ENCODE measurements at regions not wholly inside any gene's neighbourhood (a gene's known extent, or its start where the extent isn't known, plus 50 kb on each side); places are given as distances from the start of the nearest gene placed in this dataset.
"Not testable (repeated sequence)": the region's sequence is repeated elsewhere in the genome, so short reads cannot be mapped to it uniquely, and the experiment has no call there.

DNA sequence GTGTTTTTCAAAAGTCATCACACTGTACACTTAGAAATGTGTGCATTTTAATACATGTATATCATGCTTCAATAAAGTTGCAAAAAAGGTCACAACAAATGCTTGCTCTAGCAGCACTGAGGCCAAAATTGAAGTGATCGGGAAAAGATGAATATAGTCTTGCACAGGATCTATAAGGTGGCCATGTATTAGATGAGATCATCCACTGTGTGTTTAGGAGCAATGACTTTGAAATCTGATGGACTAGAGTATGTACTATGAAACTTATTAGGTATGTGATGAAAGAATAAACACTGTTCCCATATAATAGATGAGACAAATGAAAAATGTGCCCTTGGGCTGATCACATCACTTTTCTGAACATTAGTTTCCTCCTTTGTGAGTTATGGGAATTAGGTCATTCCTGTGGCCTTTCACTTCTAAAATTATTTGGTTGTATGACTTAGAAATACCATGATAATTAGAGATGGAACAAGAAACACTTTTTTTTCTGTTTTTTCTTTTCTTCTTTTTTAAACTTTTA is 984.6 kb downstream of the ADGRL2 start:
- Mint-ChIP-seq H3K36me3 (no peaks in the 10 kb centered on the region), H3K4me1 (no peaks in the 10 kb centered on the region), H3K9me3 (no peaks in the 10 kb centered on the region), H3K4me3 (no peak overlapping the region), H3K27ac (no peak overlapping the region), H3K27me3 (no peaks in the 10 kb centered on the region)
- no peak for ATAC-seq

DNA sequence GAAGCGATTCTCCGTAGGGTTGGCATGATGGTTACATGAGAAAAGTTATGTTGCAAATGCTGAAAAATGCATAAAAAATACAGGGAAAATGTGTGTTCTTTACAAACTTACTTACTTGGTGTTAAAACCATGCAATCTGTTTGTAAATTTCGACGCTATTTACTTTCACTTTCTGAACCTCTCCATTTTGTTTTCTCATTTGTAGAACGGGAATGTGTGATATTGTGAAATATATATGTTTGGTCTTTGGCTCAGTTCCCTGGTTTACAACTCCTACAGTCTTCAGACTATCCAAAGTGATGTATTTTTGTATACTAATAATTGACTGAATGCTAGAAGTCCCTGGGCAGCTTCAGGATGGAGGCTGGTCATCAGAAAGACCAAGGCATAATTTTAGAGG is 982.3 kb downstream of the ADGRL2 start:
- Mint-ChIP-seq H3K27ac (no peak overlapping the region), H3K4me1 (no peaks in the 10 kb centered on the region), H3K36me3 (no peaks in the 10 kb centered on the region), H3K27me3 (no peaks in the 10 kb centered on the region), H3K9me3 (no peaks in the 10 kb centered on the region), H3K4me3 (no peak overlapping the region)
- ATAC-seq: no peak

DNA sequence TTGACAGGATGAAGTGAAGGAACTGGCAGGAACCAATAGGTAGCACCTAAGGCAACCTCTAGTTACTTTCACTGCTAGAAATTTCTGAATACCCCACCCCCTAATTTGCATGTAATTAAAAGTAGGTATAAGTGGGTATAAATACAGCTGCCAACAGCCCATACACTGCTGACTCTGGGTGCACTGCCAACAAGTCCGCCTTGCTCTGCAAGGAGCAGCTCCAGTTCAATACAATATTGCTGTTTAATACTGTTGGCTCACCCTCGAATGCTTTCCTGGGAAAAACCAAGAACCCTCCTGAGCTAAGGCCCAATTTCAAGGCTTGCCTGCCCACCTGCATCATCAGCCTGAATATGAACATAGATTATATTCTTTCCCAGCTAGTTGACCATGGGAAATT is 981.9 kb downstream of the ADGRL2 start:
- no peaks in the 10 kb centered on the region for H3K36me3 Mint-ChIP-seq
- H3K27ac Mint-ChIP-seq: no peak overlapping the region
- no peaks in the 10 kb centered on the region for H3K4me1 Mint-ChIP-seq
- no peaks in the 10 kb centered on the region for H3K9me3 Mint-ChIP-seq
- no peak overlapping the region for H3K4me3 Mint-ChIP-seq
- ATAC-seq: no peak
- H3K27me3 Mint-ChIP-seq: no peaks in the 10 kb centered on the region

DNA sequence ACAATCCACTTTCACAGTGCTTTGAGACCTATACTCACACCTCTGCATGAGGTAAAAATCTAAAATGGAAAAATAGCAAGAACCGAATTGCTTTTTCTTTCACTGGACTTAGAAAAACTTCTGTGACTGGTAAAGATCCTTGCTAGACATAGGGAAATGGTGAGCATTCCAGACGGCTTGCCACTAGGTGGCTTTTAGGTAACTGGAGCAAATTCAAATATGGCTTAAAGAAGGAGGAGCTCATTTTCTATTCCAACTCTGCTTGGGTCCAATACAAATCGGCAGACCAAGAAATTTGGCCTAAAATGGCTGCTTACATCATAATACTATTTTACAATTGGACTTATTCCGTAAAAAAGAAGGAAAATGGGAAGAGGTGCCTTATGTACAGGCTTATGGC is 977.9 kb downstream of the ADGRL2 start:
- Mint-ChIP-seq H3K36me3 (no peaks in the 10 kb centered on the region), H3K27ac (no peak overlapping the region), H3K27me3 (no peaks in the 10 kb centered on the region), H3K4me3 (no peak overlapping the region), H3K4me1 (no peaks in the 10 kb centered on the region), H3K9me3 (peaks cover 5% of the 10 kb centered on the region)
- no peak for ATAC-seq

DNA sequence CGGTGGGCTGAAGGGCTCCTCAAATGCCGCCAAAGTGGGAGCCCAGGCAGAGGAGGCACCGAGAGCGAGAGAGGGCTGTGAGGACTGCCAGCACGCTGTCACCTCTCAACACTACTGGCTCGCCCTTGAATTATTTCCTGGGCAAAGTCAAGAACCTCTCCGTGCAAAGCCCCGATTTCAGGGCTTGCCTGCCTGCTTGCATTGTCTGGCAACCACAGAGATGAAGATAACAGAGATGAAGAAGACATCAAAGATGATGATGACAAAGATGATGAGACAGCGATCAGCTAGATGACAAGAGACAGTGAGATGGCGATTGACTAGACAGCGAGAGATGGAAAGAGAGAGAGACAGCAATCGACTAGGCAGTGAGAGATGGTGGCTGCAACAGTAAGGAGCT is 976.5 kb downstream of the ADGRL2 start:
- H3K36me3 Mint-ChIP-seq: no peaks in the 10 kb centered on the region
- H3K27ac Mint-ChIP-seq: no peak overlapping the region
- no peak overlapping the region for H3K4me3 Mint-ChIP-seq
- no peak for ATAC-seq
- H3K9me3 Mint-ChIP-seq: peaks cover 5% of the 10 kb centered on the region
- H3K27me3 Mint-ChIP-seq: no peaks in the 10 kb centered on the region
- no peaks in the 10 kb centered on the region for H3K4me1 Mint-ChIP-seq

DNA sequence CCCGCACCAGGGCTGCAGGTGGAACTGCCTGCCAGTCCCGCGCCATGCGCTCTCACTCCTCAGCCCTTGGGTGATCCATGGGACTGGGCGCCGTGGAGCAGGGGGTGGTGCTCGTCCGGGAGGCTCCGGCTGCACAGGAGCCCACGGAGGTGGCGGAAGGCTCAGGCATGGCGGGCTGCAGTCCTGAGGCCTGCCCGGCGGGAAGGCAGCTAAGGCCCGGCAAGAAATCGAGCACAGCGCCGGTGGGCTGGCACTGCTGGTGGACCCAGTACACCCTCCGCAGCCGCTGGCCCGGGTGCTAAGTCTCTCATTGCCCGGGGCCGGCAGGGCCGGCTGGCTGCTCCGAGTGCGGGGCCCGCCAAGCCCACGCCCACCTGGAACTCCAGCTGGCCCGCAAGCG is 976.0 kb downstream of the ADGRL2 start:
- not testable (repeated sequence) for H3K36me3 Mint-ChIP-seq, H3K27ac Mint-ChIP-seq, H3K9me3 Mint-ChIP-seq, H3K27me3 Mint-ChIP-seq, ATAC-seq, H3K4me1 Mint-ChIP-seq, H3K4me3 Mint-ChIP-seq

DNA sequence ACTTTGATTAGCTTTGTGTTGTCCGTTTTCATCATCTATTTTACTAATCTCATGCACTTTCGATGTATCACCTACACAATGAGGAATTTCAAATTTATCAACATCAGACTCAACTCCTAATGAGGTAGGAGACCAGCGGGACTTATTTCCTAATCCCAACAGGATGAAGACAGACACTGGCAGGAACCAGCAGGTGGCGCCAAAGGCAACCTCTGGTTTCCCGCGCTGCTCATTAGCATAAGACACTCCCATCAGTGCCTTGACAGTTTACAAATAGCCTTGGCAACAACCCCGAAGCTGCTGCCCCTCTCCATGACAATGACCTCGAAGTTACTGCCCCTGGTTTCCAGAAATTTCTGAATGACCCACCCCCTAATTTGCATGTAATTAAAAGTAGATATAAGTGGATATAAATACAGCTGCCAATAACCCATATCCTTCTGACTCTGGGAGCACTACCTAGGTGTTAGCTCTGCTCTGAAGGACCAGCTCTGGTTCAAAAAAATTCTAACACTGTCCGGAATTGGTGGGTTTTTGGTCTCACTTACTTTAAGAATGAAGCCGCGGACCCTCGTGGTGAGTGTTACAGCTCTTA is 974.8 kb downstream of the ADGRL2 start:
- Mint-ChIP-seq H3K36me3 (no peaks in the 10 kb centered on the region), H3K4me3 (no peak overlapping the region), H3K27me3 (no peaks in the 10 kb centered on the region), H3K27ac (no peak overlapping the region), H3K9me3 (peaks cover 5% of the 10 kb centered on the region), H3K4me1 (no peaks in the 10 kb centered on the region)
- ATAC-seq: no peak

DNA sequence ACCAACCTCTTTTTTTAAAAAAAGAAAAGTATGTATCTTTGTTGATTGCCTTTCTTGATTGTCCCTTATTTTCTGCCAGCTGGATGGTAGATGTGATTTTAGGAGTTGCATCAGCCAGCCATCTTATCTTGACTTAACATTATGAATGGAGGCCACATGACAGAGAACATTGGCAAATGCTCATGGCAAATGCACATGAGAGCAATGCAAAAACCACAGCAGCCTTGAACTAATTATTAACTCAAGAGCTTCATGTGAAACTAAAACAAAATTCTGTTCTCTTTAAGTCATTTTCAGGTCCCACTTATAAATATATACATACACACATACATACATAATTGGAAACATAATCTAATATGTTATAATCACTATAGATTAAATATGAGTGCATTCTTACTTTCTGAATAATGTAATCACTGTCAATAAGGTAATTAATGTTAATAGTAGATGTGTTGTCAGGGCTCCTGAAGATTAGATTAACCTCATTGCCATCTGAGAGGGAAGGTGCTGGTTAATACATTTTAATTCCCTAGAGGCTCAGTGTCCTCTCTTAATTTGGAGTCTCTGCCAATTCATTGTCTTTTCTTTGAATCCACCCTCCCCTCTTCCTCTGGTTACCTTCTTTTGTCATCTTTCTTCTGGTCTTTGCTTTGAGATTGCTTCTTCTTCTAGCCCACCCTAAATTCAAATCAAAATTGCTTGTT is 962.2 kb downstream of the ADGRL2 start:
- H3K4me1 Mint-ChIP-seq: no peaks in the 10 kb centered on the region
- H3K27ac Mint-ChIP-seq: no peak overlapping the region
- no peaks in the 10 kb centered on the region for H3K27me3 Mint-ChIP-seq
- no peak overlapping the region for H3K4me3 Mint-ChIP-seq
- no peaks in the 10 kb centered on the region for H3K36me3 Mint-ChIP-seq
- no peaks in the 10 kb centered on the region for H3K9me3 Mint-ChIP-seq
- ATAC-seq: no peak

DNA sequence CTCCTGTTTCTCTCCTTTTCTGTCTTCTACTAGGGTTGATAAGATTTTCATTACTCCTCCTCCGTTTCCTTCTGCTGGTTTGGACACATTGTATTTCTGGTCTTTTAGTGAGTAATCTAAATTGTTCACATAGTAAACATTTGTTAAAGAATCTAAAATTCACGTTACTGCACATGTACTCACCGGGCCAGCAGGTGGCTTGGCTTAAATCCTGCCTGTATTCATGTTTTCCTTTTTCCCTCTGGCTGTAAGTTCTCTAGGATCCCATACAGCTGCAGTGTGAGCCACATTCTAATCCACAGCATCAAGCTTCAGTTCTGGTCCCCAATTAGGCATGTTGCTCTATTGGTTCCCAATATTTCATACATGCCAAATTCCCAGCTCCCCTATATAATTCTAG is 958.3 kb downstream of the ADGRL2 start:
- no peak for ATAC-seq
- Mint-ChIP-seq H3K4me1 (no peaks in the 10 kb centered on the region), H3K27ac (no peak overlapping the region), H3K9me3 (no peaks in the 10 kb centered on the region), H3K4me3 (no peak overlapping the region), H3K36me3 (no peaks in the 10 kb centered on the region), H3K27me3 (no peaks in the 10 kb centered on the region)

DNA sequence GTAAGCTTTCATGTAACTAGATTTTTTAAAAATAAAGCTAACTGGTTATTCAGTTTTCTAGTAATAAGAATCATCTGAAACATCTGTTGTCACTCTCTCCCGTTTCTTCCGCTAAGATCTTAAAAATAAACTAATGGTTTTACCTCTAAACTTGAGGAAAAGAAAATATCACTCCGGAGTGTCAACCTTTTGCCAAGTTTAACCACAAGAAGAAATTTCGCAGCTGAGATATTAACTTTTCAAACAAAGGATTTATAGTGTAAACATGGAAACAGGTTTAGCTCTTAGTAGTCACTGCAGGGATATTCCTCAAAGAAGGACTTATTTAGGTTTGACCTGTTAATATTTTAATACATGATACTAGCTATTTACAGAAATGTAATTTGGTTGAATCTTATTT is 954.9 kb downstream of the ADGRL2 start:
- H3K9me3 Mint-ChIP-seq: no peaks in the 10 kb centered on the region
- no peaks in the 10 kb centered on the region for H3K36me3 Mint-ChIP-seq
- H3K27ac Mint-ChIP-seq: no peak overlapping the region
- H3K4me3 Mint-ChIP-seq: no peak overlapping the region
- no peaks in the 10 kb centered on the region for H3K27me3 Mint-ChIP-seq
- ATAC-seq: no peak
- no peaks in the 10 kb centered on the region for H3K4me1 Mint-ChIP-seq

DNA sequence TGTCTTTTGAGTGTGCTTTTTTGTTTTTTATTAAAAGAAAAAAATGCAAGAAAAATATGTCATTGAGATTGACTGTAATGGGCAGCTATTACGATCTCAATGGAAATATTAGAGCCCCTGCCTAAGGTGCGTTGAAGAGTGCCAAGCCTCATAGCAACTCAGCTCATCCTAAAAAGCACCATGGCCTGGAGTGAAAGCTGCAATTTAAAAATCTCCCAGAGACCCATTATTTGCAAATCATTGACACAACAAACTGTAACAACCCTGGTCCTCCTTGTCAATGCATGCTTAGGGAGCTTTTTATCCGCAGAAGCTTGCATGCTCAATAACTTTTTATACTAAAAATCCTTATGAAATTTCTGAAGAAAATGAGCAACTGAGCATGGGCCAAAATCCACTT is 954.5 kb downstream of the ADGRL2 start:
- Mint-ChIP-seq H3K4me1 (no peaks in the 10 kb centered on the region), H3K36me3 (no peaks in the 10 kb centered on the region), H3K4me3 (no peak overlapping the region), H3K27me3 (no peaks in the 10 kb centered on the region), H3K9me3 (no peaks in the 10 kb centered on the region), H3K27ac (no peak overlapping the region)
- no peak for ATAC-seq

DNA sequence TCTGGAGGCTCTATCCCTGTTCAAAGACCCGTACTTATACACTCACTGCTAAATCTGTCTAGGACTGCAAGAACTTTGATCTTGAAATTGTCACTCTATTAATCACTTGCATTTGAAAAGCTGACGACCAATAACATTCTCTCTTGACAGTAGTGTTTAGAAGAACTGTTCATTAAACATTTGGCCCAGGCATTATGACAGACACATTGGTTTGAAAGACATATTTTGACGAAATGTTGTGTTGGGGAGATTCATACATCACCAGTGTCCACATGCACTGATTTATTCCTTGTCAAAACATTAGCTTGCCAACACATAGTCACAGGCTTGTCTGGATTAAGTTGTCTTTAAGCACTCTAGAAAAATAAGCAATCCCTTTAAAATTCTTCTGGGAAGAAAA is 951.3 kb downstream of the ADGRL2 start:
- H3K27me3 Mint-ChIP-seq: no peaks in the 10 kb centered on the region
- H3K9me3 Mint-ChIP-seq: no peaks in the 10 kb centered on the region
- ATAC-seq: no peak

DNA sequence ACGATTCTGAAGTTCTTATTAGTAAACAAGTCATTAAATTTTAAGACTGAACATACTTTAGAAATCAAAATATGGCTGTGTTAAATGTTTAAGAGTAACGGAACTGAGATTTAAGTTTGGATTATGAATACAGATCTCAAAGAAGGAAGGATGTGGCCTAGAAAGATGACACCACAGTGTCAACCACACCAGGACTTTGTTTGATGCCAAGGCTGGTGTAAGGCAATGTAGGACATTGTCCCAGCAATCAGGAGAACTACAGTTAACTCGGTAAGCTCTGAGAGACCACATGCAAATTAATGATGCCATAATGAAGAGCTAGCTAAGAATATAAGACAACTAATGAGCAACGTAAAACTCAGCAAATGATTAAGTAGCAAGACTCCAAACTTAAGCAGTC is 932.9 kb downstream of the ADGRL2 start:
- no peak for ATAC-seq
- Mint-ChIP-seq H3K36me3 (no peaks in the 10 kb centered on the region), H3K27ac (no peak overlapping the region), H3K4me3 (no peak overlapping the region), H3K27me3 (no peaks in the 10 kb centered on the region), H3K4me1 (no peaks in the 10 kb centered on the region), H3K9me3 (peaks cover 18% of the 10 kb centered on the region)

More for the DNA sequence above, 951.3 kb downstream of the ADGRL2 start:
- H3K36me3 Mint-ChIP-seq: no peaks in the 10 kb centered on the region
- no peaks in the 10 kb centered on the region for H3K4me1 Mint-ChIP-seq
- no peak overlapping the region for H3K4me3 Mint-ChIP-seq
- no peak overlapping the region for H3K27ac Mint-ChIP-seq

DNA sequence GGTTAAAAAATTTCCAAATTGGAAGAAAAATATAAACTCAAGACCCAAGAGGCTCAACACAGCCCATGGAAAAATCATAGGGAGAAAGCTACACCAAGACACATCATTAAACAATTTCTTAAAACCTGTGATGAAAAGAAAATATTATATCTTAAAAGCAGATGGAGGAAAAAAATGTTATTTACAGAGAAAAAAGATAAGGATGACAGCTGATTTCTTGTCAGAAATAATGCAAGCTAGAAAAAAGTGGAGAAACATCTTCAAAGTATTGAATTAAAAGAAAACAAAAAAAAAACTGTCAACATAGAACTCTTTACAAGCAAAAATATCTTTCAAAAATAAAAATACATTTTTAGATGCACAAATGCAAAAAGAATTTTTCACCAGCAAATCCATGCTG is 930.5 kb downstream of the ADGRL2 start:
- ATAC-seq: no peak
- Mint-ChIP-seq H3K9me3 (peaks cover 13% of the 10 kb centered on the region), H3K27me3 (no peaks in the 10 kb centered on the region), H3K4me3 (no peak overlapping the region), H3K27ac (no peak overlapping the region), H3K4me1 (no peaks in the 10 kb centered on the region), H3K36me3 (no peaks in the 10 kb centered on the region)

DNA sequence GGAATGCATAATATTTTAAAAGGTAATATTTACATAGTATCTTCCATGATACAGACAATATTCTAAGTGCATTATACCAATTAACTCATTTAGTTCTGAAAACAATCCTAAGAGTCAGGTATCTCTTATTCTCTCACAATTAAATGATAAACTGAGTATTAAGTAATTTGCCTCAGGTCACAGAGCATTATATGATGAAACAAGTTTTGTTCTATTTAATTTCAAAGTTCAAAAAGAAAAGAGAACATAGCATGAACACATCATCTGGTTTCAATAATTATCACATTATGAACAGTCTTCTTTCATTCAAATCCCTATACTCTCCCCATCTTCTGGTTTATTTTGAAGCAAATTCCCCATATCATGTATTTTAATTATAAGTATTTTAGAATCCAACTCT is 927.5 kb downstream of the ADGRL2 start:
- Mint-ChIP-seq H3K27ac (no peak overlapping the region), H3K4me3 (no peak overlapping the region), H3K9me3 (peaks cover 13% of the 10 kb centered on the region), H3K36me3 (no peaks in the 10 kb centered on the region), H3K4me1 (no peaks in the 10 kb centered on the region), H3K27me3 (no peaks in the 10 kb centered on the region)
- ATAC-seq: no peak

DNA sequence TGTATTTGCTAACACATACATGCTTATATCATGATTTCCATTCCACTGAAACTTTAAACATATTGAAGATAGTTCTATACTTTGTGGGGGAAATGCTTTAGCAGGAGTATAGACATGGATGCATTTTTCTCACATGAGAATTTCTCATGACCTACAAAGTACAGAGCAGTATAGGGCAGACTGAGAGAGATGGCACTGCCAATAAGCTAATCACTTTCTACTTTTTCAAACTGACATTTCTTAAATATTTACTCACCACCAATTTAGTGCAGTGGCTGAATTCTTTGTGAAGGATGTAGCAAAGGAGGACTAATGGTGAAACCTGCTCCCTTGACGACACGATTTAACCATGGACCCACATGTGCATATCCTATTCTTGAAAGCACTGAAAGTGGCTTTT is 923.5 kb downstream of the ADGRL2 start:
- H3K9me3 Mint-ChIP-seq: peaks cover 2% of the 10 kb centered on the region
- no peaks in the 10 kb centered on the region for H3K27me3 Mint-ChIP-seq
- no peak overlapping the region for H3K4me3 Mint-ChIP-seq
- H3K36me3 Mint-ChIP-seq: no peaks in the 10 kb centered on the region
- no peak overlapping the region for H3K27ac Mint-ChIP-seq
- no peaks in the 10 kb centered on the region for H3K4me1 Mint-ChIP-seq
- no peak for ATAC-seq
